Kidney epithelial cell (primary cell): ENCODE measurements at regions not wholly inside any gene's neighbourhood (a gene's known extent, or its start where the extent isn't known, plus 50 kb on each side); places are given as distances from the start of the nearest gene placed in this dataset.
"Not testable (repeated sequence)": the region's sequence is repeated elsewhere in the genome, so short reads cannot be mapped to it uniquely, and the experiment has no call there.

Experiments
- DNase-seq: peaks from one replicate; pipeline ENCODE4 v3.0.0-alpha.2; 2010; ENCODE audit warnings: low read depth
- H3K27me3 ChIP-seq: 2 replicates; pipeline ENCODE4 v1.6.0; 2011; ENCODE audit warnings: low read length; ENCODE audit not compliant: control insufficient read depth, insufficient read depth
- H3K36me3 ChIP-seq: 2 replicates; pipeline ENCODE4 v1.5.1; 2011; ENCODE audit warnings: low read length; ENCODE audit not compliant: control insufficient read depth, insufficient read depth
- H3K4me3 ChIP-seq: 2 replicates; pipeline ENCODE4 v1.5.1; 2011; ENCODE audit warnings: low read depth, mild to moderate bottlenecking, control low read depth, low read length
- TF ChIP-seq, protein P1 (sequence below): IDR thresholded peaks from 2 replicates; pipeline ENCODE4 v1.5.1; 2011; ENCODE audit warnings: mild to moderate bottlenecking, moderate library complexity, low read length, control low read depth, inconsistent platforms; ENCODE audit not compliant: insufficient read depth, poor library complexity, severe bottlenecking

DNA sequence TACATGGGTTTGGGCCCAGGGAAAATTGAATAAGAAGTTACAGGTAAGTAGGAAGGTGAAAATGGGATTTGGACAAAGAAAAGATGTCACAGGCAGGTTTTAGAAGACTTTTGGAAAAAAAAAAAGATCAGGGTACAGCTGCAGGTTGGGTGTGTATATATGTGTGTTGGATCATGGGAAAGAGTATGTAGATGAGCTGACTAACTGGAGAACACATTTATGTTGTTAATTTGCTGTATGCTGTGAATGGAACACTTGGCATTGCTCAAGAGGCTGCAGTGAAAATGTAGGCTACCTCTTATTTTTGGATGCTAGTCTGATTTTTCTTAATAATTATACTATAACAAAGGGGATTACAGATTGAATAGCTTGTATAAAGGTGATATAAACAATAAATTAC, 577.7 kb upstream of the USP24 start:
- TF ChIP-seq, protein P1, sequence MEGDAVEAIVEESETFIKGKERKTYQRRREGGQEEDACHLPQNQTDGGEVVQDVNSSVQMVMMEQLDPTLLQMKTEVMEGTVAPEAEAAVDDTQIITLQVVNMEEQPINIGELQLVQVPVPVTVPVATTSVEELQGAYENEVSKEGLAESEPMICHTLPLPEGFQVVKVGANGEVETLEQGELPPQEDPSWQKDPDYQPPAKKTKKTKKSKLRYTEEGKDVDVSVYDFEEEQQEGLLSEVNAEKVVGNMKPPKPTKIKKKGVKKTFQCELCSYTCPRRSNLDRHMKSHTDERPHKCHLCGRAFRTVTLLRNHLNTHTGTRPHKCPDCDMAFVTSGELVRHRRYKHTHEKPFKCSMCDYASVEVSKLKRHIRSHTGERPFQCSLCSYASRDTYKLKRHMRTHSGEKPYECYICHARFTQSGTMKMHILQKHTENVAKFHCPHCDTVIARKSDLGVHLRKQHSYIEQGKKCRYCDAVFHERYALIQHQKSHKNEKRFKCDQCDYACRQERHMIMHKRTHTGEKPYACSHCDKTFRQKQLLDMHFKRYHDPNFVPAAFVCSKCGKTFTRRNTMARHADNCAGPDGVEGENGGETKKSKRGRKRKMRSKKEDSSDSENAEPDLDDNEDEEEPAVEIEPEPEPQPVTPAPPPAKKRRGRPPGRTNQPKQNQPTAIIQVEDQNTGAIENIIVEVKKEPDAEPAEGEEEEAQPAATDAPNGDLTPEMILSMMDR: no peak
- H3K36me3 ChIP-seq: no peaks in the 10 kb centered on the region
- H3K27me3 ChIP-seq: no peaks in the 10 kb centered on the region
- no peak for DNase-seq
- no peak overlapping the region for H3K4me3 ChIP-seq

DNA sequence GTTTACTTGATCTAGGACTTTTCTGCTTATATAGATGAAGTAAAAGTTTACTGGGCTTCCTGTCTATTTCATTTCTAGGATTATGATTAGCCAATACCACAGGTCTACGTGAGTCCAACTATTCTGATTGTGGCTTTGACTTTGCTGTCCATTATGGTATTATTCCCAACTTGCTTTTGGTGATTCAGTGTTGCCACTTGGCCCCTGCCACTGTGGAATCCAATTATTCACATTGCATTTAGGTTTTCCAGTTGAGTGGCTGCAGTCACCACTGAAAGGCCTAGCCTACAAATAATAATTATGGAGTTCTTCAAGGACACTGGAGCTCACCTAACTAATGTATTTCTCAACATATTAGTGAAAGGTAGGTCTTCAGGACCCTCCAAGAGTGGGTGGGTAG, 574.3 kb upstream of the USP24 start:
- Histone ChIP-seq H3K27me3 (no peaks in the 10 kb centered on the region), H3K4me3 (no peak overlapping the region), H3K36me3 (no peaks in the 10 kb centered on the region)
- DNase-seq: no peak
- TF ChIP-seq, protein P1: no peak

DNA sequence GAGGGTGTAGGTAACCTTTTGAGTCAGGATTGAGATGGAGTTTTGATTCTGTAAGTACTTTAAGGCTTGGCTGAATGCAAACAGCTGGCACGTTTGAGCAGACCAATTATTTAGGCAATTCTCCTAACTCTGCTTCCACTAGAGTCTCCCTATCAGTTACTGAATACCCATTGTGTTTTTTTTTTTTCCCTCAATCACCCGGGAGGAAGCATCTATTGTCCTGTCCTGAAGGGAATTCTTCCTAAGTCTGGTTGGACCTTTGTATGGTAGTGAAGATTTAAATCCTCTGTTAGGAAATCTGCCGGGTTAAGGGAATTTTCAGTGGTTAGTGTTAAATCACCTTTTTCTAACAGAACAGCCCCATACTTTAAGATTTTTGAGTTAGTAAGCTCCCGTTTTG, 571.2 kb upstream of the USP24 start:
- Histone ChIP-seq H3K27me3 (no peaks in the 10 kb centered on the region), H3K4me3 (no peak overlapping the region), H3K36me3 (no peaks in the 10 kb centered on the region)
- no peak for DNase-seq
- TF ChIP-seq, protein P1: no peak

DNA sequence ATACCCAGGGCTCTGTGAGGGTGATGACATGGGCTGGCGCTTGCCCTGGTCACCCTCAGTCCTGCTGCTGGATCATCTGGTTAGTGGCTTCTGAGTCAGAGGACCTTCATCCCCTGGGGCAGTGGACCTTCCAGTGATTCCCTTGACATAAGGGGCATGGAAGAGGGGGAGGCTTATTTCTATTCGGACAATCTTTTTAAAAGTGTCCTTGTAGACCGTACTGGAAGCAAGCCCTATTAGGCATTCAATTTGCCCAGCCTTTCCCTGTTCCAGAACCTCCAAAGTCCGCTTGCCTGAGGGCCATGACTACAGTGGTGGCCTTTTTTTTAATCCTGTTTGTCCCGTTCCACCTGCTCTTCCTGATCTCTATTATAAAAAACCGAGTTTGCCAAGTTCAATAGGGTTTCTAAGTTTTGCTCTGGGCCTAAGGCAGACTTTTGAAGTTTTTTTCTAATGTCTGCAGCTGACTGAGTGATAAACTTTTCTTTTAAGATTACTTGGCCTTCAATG, 569.8 kb upstream of the USP24 start:
- H3K36me3 ChIP-seq, H3K27me3 ChIP-seq, DNase-seq, H3K4me3 ChIP-seq: not testable (repeated sequence)

DNA sequence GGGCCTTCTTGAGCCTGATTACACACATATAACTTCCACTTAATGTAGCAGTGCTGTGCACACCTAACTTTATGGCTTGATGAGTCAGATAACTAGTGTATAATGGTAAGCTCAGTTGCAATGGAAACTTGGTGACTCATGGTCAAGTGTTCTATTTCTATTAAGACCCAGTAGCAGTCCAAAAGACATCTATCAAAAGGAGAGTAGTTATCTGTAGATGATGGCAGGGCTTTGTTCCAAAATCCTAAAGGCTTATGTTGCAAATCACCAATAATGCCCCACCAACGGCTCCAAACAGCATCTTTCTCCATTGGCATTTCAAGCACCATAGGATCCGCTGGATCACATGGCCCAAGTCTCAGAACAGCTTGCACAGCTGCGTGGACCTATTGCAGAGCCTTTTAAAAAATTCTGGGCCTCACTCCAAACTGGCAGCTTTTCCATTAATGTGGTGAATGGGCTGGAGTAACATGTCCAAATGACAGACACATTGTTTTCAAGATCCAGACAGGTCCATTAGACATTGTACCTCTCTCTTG, 566.8 kb upstream of the USP24 start:
- Histone ChIP-seq H3K36me3 (no peaks in the 10 kb centered on the region), H3K4me3 (no peak overlapping the region), H3K27me3 (no peaks in the 10 kb centered on the region)
- peak; percentile 72 for DNase-seq
- TF ChIP-seq, protein P1: no peak

DNA sequence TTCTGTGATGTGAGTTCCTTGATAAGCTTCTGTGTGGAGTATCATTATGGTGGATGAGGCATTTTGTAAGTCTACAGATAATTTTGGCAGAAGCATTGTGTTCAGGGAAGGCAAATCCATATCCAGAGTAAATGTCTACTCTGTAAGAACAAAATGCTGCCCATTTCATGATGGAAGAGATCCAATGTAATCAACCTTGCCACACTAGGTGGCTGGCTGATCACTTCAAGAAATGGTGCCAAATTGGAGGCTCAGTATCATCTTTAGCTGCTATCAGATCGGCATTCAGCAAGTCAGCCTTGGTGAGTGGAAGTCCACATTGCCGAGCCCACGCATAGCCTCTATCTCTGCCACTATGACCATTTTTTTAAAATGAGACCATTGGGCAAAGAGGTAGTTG, 565.8 kb upstream of the USP24 start:
- TF ChIP-seq, protein P1: no peak
- Histone ChIP-seq H3K27me3 (no peaks in the 10 kb centered on the region), H3K36me3 (no peaks in the 10 kb centered on the region), H3K4me3 (no peak overlapping the region)
- no peak for DNase-seq
